HG03442 (cell line): ENCODE measurements at regions not wholly inside any gene's neighbourhood (a gene's known extent, or its start where the extent isn't known, plus 50 kb on each side); places are given as distances from the start of the nearest gene placed in this dataset.

Experiments
- ATAC-seq: cut with Tn5 transposase; IDR thresholded peaks from one replicate; pipeline ENCODE4 v1.9.1; 2021; ENCODE audit warnings: mild to moderate bottlenecking, moderate library complexity; ENCODE audit not compliant: unreplicated experiment

GRCh38 chr18:78031589-78031988 is 781.9 kb downstream of the GALR1 start:
- no peak for ATAC-seq

DNA sequence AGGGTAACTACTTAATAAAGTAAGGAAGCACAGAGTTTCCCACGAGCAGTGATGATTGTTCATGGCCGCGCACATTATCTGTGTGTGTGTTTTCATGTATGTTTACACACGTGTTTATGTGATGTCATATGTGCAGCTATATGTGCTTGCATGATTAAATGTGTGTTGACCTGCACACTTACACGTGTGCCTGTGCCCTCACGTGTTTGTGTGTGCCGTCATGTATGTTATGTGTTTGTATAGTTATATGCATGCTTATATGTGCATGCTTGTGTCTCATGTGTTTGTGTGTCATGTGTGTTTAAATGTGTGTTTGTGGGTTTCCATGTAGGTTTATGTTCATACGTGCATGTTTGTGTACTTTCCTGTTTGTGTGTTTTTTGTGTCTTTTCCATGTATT is 782.3 kb downstream of the GALR1 start:
- ATAC-seq, result no peak

DNA sequence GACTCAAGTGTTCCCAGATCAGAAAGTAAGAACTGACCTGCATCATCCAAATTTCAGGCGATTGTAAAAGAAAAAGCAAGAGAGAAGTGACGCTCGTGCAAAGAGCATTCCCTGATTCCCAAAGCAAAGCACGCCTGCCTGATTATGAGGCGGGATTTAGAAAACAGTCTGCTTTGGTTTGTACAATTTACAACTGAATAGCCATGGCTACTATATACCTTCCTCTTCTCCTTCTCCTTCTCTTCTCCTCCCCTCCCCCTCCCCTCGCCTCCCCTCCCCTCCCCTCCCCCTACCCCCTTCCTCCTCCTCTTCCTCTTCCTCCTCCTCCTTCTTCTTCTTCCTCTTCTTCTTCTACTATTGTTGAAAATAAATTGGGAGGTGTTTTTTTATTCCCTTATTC is 782.9 kb downstream of the GALR1 start:
- no peak for ATAC-seq

GRCh38 chr18:78034755-78035154 is 785.1 kb downstream of the GALR1 start:
- ATAC-seq, result no peak

- ATAC-seq, result no peak
Observed at GRCh38 chr18:78041218-78041617, 791.6 kb downstream of the GALR1 start.

GRCh38 chr18:78046631-78047030 is 797.0 kb downstream of the GALR1 start:
- no peak for ATAC-seq

DNA sequence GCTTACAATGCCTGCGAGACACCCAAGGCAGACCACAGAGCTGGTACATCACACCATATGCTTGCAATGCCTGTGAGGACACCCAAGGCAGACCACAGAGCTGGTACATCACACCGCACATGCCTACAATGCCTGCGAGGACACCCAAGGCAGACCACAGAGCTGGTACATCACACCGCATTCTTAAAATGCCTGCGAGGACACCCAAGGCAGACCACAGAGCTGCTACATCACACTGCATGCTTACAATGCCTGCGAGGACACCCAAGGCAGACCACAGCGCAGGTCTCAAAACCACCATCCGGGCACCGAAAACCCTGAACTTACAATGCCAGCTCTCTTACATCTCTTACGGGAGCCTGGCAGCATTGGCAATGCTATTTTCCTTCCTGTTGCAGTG is 799.6 kb downstream of the GALR1 start:
- ATAC-seq, result no peak

DNA sequence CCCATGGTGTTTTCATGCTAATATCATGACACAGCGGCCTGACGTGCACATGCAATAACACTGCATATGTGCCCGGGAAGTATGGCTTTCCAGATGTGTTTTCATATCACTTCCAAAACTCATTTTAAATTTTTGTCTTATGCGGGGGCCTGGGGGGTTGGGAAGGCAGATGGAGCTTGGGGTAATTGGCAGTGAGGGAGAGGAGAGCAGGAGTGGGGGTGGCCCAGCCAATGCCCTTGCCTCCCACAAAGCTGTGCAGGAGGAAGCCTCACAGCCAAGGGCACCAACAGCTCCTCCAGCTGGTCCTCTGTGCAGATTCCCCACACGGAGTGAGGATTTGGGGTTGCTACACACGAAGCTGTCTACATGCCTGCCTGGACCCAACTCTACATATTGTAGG is 805.2 kb downstream of the GALR1 start:
- ATAC-seq, result no peak

DNA sequence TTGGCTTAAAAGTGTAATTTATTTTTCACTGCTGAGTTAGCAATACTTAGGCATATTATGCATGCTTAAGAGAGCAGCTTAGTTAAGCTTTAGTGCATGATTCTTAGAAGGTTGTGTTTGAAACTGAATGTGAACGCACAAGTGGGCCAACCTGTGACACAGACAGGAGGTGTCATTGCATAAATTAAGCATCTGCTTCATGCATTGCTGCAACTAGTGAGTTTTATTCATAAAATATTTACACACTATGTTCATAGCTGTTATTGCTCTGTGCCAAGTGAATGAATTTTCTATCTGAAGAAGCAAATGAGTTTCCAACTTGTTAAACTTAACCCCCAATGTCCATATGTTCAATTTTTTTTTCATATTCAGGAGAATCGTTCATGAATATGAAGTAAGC is 806.4 kb downstream of the GALR1 start:
- no peak for ATAC-seq

DNA sequence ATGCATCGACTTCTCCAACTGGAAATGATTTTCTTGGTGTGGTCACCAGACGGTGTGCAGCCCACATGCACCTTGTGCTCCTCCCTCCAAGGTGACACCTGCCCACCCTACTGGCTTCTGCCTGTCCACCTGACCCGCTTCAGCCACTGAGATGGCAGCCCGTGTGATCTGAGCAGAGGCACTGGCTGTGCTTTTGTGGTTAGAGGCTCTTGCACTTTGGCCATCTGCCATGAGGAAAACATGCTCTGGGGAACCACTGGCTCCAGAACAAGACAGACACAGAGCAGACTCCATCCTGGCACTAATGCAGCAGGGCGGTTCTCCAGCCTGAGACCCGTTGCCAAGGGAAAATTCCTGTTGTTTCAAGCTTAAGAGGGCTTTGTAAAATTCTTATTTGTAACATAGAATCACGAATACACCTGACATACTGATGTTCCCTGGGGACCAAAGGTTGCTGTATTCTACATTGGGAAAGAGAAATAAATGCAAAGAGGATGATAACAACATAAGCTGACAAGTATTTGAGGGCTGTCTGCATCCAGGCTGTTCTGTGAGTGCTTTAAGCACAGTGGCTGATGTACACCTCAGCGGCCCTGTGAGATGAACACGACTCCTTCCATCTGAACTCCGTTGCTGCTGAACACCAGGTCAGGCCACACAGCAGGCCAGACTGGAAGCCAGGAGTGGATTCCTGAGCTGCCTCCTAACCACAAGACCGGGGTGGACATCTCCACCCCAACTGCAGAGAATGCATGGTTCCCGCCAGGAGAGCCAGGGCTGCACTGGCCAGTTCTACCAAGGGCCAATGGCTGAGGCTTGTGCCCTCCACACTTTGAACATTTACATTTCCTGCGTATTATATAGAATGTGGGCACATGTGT is 820.4 kb downstream of the GALR1 start:
- no peak for ATAC-seq

- no peak for ATAC-seq
Observed at GRCh38 chr18:78071166-78071710, 821.6 kb downstream of the GALR1 start.

GRCh38 chr18:78071776-78072175 is 822.1 kb downstream of the GALR1 start:
- no peak for ATAC-seq

- ATAC-seq, result no peak
Observed at GRCh38 chr18:78072375-78072774, 822.7 kb downstream of the GALR1 start.

DNA sequence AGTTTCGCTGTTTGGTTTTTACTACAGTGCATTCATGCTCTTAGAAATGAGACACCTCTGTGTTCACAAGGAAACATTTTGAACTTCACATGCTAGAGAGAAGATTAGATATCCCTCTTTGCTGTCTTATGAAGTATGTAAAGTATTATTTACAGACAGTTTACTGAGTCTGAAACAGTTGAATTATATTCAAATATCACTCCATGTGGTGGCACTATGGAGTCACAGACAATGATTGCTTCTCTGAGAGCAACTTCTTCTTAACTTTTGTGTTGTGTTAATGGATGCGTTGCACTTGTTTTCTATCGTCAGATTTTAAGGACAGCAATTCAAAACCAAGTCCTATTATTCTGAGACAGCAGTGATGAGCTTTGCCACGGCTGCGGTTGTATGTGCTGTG is 823.6 kb downstream of the GALR1 start:
- no peak for ATAC-seq

GRCh38 chr18:78074400-78075020 is 824.9 kb downstream of the GALR1 start:
- no peak for ATAC-seq

DNA sequence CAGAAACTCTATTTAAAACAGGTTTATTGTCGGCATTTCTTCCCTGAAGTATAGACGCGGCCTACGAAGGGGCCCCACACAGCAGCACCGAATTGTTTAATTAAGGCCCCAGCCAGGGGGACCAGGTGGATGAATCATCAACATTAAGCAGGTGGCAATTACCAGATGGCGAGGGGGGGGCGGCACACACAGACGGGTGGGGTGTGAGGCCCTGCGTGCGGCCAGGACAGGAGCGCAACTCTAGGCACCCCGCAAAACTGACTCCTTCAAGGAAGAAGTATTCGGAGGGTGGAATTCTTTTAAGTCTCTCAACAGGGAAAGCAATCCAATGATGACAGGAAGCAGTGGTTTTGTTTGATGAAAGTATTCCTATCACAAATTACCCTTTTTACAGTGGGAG is 830.4 kb downstream of the GALR1 start:
- no peak for ATAC-seq

DNA sequence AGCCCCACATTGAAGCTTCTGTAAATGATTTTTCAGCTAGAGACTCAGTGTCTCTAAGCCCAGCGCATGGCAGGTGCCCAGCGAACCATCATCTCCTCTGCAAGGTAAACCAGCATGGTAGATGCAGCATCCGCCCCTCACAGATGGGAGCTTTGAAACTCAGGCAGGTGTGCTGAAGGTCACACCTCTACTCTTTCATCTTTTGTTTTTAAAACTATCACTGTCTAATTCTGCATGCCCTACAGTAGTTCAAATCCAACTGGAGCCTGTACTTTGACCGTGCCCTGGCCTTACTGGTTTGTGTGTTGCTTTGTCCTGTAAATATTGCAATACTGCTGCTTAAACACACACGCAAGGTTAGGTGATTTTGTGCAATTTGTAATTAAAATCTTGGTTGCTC is 831.1 kb downstream of the GALR1 start:
- ATAC-seq, result no peak

- no peak for ATAC-seq
Observed at GRCh38 chr18:78082816-78083215, 833.2 kb downstream of the GALR1 start.

DNA sequence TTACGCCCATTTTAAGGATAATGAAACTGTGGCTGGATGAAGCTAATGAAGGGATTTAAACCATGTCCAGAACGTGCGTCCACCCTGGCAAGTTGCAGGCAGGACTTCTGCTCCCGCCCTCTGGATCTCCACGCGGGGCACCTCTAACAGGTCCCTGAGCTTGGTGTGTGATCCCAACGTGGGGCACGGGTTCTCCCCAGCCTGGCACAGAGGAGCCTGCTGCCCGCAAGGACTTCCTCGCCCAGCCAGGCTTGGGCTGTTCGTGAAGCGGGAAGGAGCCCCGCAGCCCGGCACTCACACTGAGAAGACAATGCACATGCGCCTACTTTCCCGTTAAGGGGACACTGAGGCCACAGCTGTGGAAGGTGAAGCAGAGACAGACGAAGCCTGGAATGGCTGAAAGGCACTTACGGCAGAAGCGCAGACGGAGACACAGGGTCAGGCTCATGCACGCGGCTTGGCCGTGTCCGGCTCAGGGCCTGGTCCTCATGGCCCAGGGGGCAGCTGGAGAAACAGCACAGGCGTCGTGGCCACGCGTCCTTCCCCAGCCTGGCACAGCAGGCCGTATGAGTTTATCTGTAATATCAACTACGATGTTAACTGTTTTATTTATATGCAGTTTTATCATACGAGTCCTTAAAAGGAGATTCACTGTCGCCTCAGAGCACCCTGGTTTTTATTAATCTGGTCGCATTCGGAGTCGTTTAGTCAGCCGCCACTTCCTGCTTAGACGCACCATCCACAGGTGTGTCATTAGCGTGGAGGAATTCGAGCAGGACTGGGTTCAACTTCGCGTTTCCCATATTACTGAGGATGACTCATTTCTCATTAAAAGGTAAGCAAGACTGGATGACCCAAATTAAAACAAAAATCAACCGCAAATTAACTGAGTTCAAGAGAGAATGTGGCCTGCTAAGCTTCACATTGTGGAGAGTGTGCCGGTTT is 835.9 kb downstream of the GALR1 start:
- ATAC-seq, result no peak

DNA sequence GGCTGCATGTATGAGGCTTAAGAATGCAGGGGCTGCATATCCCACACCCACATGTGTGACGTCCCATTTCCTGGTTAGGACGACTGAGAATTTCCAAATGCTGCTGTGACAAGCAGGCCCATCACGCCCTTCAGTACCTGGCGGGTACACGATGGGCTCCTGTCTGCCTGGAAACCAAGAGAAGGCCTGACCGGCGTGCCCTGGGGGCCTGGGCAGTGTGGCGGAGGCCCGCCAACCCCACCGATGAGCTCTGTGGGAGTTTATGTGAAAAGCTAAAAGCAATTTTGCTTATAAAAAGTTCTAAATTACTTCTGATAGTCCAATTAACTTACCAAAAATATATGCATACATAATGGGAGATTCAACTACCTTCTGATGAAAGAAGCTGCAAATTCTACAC is 837.3 kb downstream of the GALR1 start:
- no peak for ATAC-seq

- ATAC-seq, result no peak
Observed at GRCh38 chr18:78087338-78087737, 837.7 kb downstream of the GALR1 start.
